IMR-90 (cell line): ENCODE measurements at regions not wholly inside any gene's neighbourhood (a gene's known extent, or its start where the extent isn't known, plus 50 kb on each side); places are given as distances from the start of the nearest gene placed in this dataset.

Experiments used
- ATAC-seq: fragments of 200-7000 bp; cut with Tn5 transposase; 2 replicates; pipeline ENCODE4 v1.9.1; 2020; ENCODE audit warnings: low read depth, mild to moderate bottlenecking, moderate library complexity
- BruUV-seq: library from RNA; stranded (reverse); fragments of 400-500 nt; replicated peaks from 2 replicates; lab custom pipeline; 2021; lab: Mats Ljungman, UMichigan
- CTCF ChIA-PET: fragments of 300-600 bp; formaldehyde crosslinking; extraction: SDS; loops from one replicate; lab custom pipeline; 2021; ENCODE audit warnings: antibody characterized with exemption; lab: Yijun Ruan, JAX
- POLR2A ChIA-PET: fragments of 300-600 bp; sonication (Branson Sonifier 250); formaldehyde crosslinking; loops from one replicate; lab custom pipeline; 2022; ENCODE audit warnings: antibody characterized with exemption; ENCODE audit not compliant: unreplicated experiment; lab: Charles Lee
- DNase-seq: peaks from one replicate; pipeline ENCODE4 v3.0.0; 2013
- H2AFZ ChIP-seq: replicated peaks from 2 replicates; pipeline ENCODE3; 2013; ENCODE audit warnings: low read length, mild to moderate bottlenecking; ENCODE audit not compliant: poor library complexity
- H2AK5ac ChIP-seq: 2 replicates; pipeline ENCODE4 v1.6.1; 2013; ENCODE audit warnings: low read depth, low read length, inconsistent platforms
- H2AK9ac ChIP-seq: replicated peaks from 2 replicates; pipeline ENCODE3; 2013; ENCODE audit warnings: mild to moderate bottlenecking, low read depth, low read length, moderate library complexity; ENCODE audit not compliant: poor library complexity
- H2BK120ac ChIP-seq: 2 replicates; pipeline ENCODE4 v1.6.1; 2013; ENCODE audit warnings: low read depth, low read length, inconsistent platforms
- H2BK15ac ChIP-seq: 3 replicates; pipeline ENCODE4 v1.6.1; 2013; ENCODE audit warnings: low read depth, low read length, inconsistent platforms
- H2BK20ac ChIP-seq: 2 replicates; pipeline ENCODE4 v1.6.1; 2013; ENCODE audit warnings: low read depth, mild to moderate bottlenecking, inconsistent platforms, low read length, moderate library complexity
- H2BK5ac ChIP-seq: 2 replicates; pipeline ENCODE4 v1.6.1; 2013; ENCODE audit warnings: mild to moderate bottlenecking, low read depth, low read length, inconsistent platforms; ENCODE audit not compliant: poor library complexity, severe bottlenecking
- H3K14ac ChIP-seq: replicated peaks from 2 replicates; pipeline ENCODE4 v1.6.1; 2013; ENCODE audit warnings: low read depth, low read length, inconsistent platforms
- H3K18ac ChIP-seq: 2 replicates; pipeline ENCODE4 v1.6.1; 2013; ENCODE audit warnings: low read depth, low read length, control low read depth
- H3K23ac ChIP-seq: 2 replicates; pipeline ENCODE4 v1.6.1; 2013; ENCODE audit warnings: low read depth, low read length, inconsistent platforms
- H3K27ac ChIP-seq: 2 replicates; pipeline ENCODE4 v1.5.1; 2013; ENCODE audit warnings: mild to moderate bottlenecking, control low read depth, low read length; ENCODE audit not compliant: insufficient read depth
- H3K27me3 ChIP-seq: 2 replicates; pipeline ENCODE4 v1.6.1; 2013; ENCODE audit warnings: low read length; ENCODE audit not compliant: control insufficient read depth, insufficient read depth
- H3K36me3 ChIP-seq: 2 replicates; pipeline ENCODE4 v1.6.1; 2013; ENCODE audit warnings: low read length, mixed read lengths; ENCODE audit not compliant: control insufficient read depth, insufficient read depth
- H3K4ac ChIP-seq: 2 replicates; pipeline ENCODE4 v1.6.1; 2013; ENCODE audit warnings: low read depth, low read length, inconsistent platforms
- H3K4me1 ChIP-seq: 2 replicates; pipeline ENCODE4 v1.6.1; 2013; ENCODE audit warnings: low read length, mixed read lengths; ENCODE audit not compliant: control insufficient read depth, insufficient read depth
- H3K4me2 ChIP-seq: 2 replicates; pipeline ENCODE4 v1.6.1; 2013; ENCODE audit warnings: low read depth, mild to moderate bottlenecking, control low read depth, low read length, moderate library complexity
- H3K4me3 ChIP-seq: 2 replicates; pipeline ENCODE4 v1.5.1; 2013; ENCODE audit warnings: low read depth, mild to moderate bottlenecking, control low read depth, low read length, moderate library complexity; ENCODE audit not compliant: insufficient read depth
- H3K56ac ChIP-seq: 2 replicates; pipeline ENCODE4 v1.6.1; 2013; ENCODE audit warnings: low read length, inconsistent platforms; ENCODE audit not compliant: insufficient read depth; ENCODE audit errors: extremely low read depth
- H3K79me1 ChIP-seq, 2 experiments: 2 replicates each; pipeline ENCODE4 v1.6.1; 2013; ENCODE audit warnings: low read length in 2 of 2, inconsistent platforms in 1 of 2, low read depth in 1 of 2
- H3K9ac ChIP-seq: 2 replicates; pipeline ENCODE4 v1.6.1; 2013; ENCODE audit warnings: low read depth, low read length, control low read depth
- H3K9me1 ChIP-seq: 2 replicates; pipeline ENCODE4 v1.6.1; 2013; ENCODE audit warnings: low read length, inconsistent platforms; ENCODE audit not compliant: insufficient read depth
- H3K9me3 ChIP-seq: 2 replicates; pipeline ENCODE4 v1.6.1; 2013; ENCODE audit warnings: low read length; ENCODE audit not compliant: control insufficient read depth, insufficient read depth
- H4K20me1 ChIP-seq: 2 replicates; pipeline ENCODE4 v1.6.1; 2013; ENCODE audit warnings: low read length, inconsistent platforms; ENCODE audit not compliant: insufficient read depth
- H4K5ac ChIP-seq: 2 replicates; pipeline ENCODE4 v1.6.1; 2013; ENCODE audit warnings: mild to moderate bottlenecking, low read depth, low read length, control low read depth
- H4K8ac ChIP-seq, 2 experiments: 2 replicates each; pipeline ENCODE4 v1.6.1; 2013; ENCODE audit warnings: low read depth in 2 of 2, low read length in 2 of 2, control low read depth in 1 of 2, inconsistent platforms in 1 of 2
- H4K91ac ChIP-seq: 2 replicates; pipeline ENCODE4 v1.6.1; 2013; ENCODE audit warnings: low read depth, low read length, inconsistent platforms; ENCODE audit not compliant: insufficient read depth
- BHLHE40 ChIP-seq: fragments of 150-350 bp; IDR thresholded peaks from 2 replicates; pipeline ENCODE4 v1.6.1; 2016; ENCODE audit warnings: mild to moderate bottlenecking, low read depth, low read length
- CEBPB ChIP-seq: IDR thresholded peaks from 2 replicates; pipeline ENCODE4 v1.6.1; 2012; ENCODE audit warnings: low read depth, low read length, improper control_type of control experiment
- CHD1 ChIP-seq: IDR thresholded peaks from 2 replicates; pipeline ENCODE4 v1.6.1; 2012; ENCODE audit warnings: low read depth, low read length, improper control_type of control experiment
- FOS ChIP-seq: fragments of 150-350 bp; IDR thresholded peaks from 2 replicates; pipeline ENCODE4 v1.6.1; 2016; ENCODE audit warnings: low read depth, low read length
- MAFK ChIP-seq: IDR thresholded peaks from 2 replicates; pipeline ENCODE4 v1.6.1; 2012; ENCODE audit warnings: low read depth, low read length, improper control_type of control experiment
- MAZ ChIP-seq: IDR thresholded peaks from 2 replicates; pipeline ENCODE4 v1.6.1; 2012; ENCODE audit warnings: low read depth, mild to moderate bottlenecking, low read length, improper control_type of control experiment, moderate library complexity, borderline replicate concordance
- MXI1 ChIP-seq: IDR thresholded peaks from 2 replicates; pipeline ENCODE4 v1.6.1; 2012; ENCODE audit warnings: low read depth, mild to moderate bottlenecking, low read length, moderate library complexity, borderline replicate concordance
- NFE2L2 ChIP-seq: fragments of 150-350 bp; IDR thresholded peaks from 2 replicates; pipeline ENCODE4 v1.6.1; 2016; ENCODE audit warnings: low read depth, mild to moderate bottlenecking, low read length
- POLR2A ChIP-seq: IDR thresholded peaks from 2 replicates; pipeline ENCODE4 v1.6.1; 2012; ENCODE audit warnings: mild to moderate bottlenecking, low read depth, low read length
- RAD21 ChIP-seq: IDR thresholded peaks from 2 replicates; pipeline ENCODE4 v1.6.1; 2012; ENCODE audit warnings: low read length, improper control_type of control experiment
- RCOR1 ChIP-seq: IDR thresholded peaks from 2 replicates; pipeline ENCODE4 v1.6.1; 2012; ENCODE audit warnings: mild to moderate bottlenecking, low read length, improper control_type of control experiment; ENCODE audit not compliant: insufficient replicate concordance
- RFX5 ChIP-seq: IDR thresholded peaks from 2 replicates; pipeline ENCODE4 v1.8.0; 2012; ENCODE audit warnings: low read depth, mild to moderate bottlenecking, low read length, moderate library complexity
- SMC3 ChIP-seq: fragments of 150-350 bp; IDR thresholded peaks from 2 replicates; pipeline ENCODE4 v1.6.1; 2016; ENCODE audit warnings: low read depth, mild to moderate bottlenecking, antibody characterized with exemption, low read length, moderate library complexity
- WGBS, 2 experiments: methylation state at CpG; one replicate each; pipeline versions ENCODE4 v1.1.5 to v1.1.7; 2013; ENCODE audit warnings: missing lambda C conversion rate in 2 of 2; ENCODE audit not compliant: insufficient read length in 1 of 2; ENCODE audit errors: extremely low coverage in 2 of 2; 5-methylcytosine and 5-hydroxymethylcytosine counted together
- dilution Hi-C: fragments of 300-500 bp; cut with HindIII; formaldehyde crosslinking; loops from one replicate; pipeline ENCODE4 v1.14.3; 2018; ENCODE audit warnings: low sequenced_read_pairs; ENCODE audit not compliant: unreplicated experiment
- in situ Hi-C: fragments of 300-500 bp; cut with MboI; formaldehyde crosslinking; loops from 3 replicates; pipeline ENCODE4 v1.14.3; 2019; ENCODE audit warnings: low sequenced_read_pairs, inconsistent platforms, mixed read lengths
- intact Hi-C: fragments of 100-400 bp; cut with micrococcal nuclease; formaldehyde crosslinking; loops from 2 replicates; pipeline ENCODE4 v1.10.0; 2022
- TF ChIP-seq, protein P1 (sequence below): fragments of 150-350 bp; IDR thresholded peaks from 2 replicates; pipeline ENCODE4 v1.6.1; 2017; ENCODE audit warnings: mild to moderate bottlenecking, antibody characterized with exemption, low read length, low read depth
- TF ChIP-seq, protein P2 (sequence below): fragments of 150-350 bp; IDR thresholded peaks from 2 replicates; pipeline ENCODE4 v1.6.1; 2016; ENCODE audit warnings: low read depth, mild to moderate bottlenecking, low read length, moderate library complexity, borderline replicate concordance

DNA sequence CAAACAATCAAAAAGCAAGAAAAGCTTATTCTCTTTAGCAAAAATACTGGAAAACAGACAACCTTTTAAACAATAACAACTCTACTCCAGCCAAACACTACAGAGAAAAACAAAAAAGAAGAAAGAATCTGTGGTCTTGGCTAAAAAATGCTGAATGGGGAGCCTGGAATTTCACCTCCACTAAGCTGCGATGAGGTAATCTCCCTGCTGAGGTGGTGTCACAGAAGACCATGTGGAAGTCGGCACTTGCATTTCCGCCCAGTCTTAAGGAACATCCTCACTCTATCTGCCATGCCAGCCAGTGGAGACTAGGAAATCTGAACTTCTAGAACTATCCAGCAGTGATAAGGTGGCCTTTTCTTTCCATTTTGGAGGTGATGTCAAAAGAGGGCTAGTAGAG is 1026.8 kb upstream of the EPHA7 start:
- Histone ChIP-seq H3K9me1 (no peaks in the 10 kb centered on the region), H3K9me3 (peaks cover 3% of the 10 kb centered on the region; the same call in 1 of the 2 replicates), H3K23ac (no peak overlapping the region), H2BK120ac (no peak overlapping the region), H3K4me3 (no peak overlapping the region), H4K91ac (no peak overlapping the region), H3K18ac (no peak overlapping the region), H2AFZ (no peak overlapping the region), H3K27me3 (no peaks in the 10 kb centered on the region), H3K79me1 (no peaks in the 10 kb centered on the region), H2AK9ac (no peak overlapping the region), H4K20me1 (no peaks in the 10 kb centered on the region), H2BK20ac (no peak overlapping the region), H2AK5ac (no peak overlapping the region), H3K36me3 (no peaks in the 10 kb centered on the region), H2BK5ac (no peak overlapping the region), H2BK15ac (no peak overlapping the region), H4K5ac (no peak overlapping the region), H3K4me1 (no peaks in the 10 kb centered on the region), H3K27ac (no peak overlapping the region), H3K56ac (no peak overlapping the region), H3K9ac (no peak overlapping the region), H4K8ac (no peak overlapping the region), H3K4ac (no peak overlapping the region), H3K14ac (no peak overlapping the region), H3K4me2 (no peak overlapping the region)
- TF ChIP-seq MAFK: no peak
- TF ChIP-seq, protein P1, sequence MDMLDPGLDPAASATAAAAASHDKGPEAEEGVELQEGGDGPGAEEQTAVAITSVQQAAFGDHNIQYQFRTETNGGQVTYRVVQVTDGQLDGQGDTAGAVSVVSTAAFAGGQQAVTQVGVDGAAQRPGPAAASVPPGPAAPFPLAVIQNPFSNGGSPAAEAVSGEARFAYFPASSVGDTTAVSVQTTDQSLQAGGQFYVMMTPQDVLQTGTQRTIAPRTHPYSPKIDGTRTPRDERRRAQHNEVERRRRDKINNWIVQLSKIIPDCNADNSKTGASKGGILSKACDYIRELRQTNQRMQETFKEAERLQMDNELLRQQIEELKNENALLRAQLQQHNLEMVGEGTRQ: no peak
- no peak for TF ChIP-seq CHD1
- no peak for TF ChIP-seq RAD21
- TF ChIP-seq NFE2L2: no peak
- TF ChIP-seq BHLHE40: no peak
- no peak for TF ChIP-seq MAZ
- TF ChIP-seq RFX5: no peak
- TF ChIP-seq RCOR1: no peak
- no peak for TF ChIP-seq FOS
- no peak for TF ChIP-seq MXI1
- TF ChIP-seq POLR2A: no peak
- no peak for TF ChIP-seq CEBPB
- TF ChIP-seq, protein P2, sequence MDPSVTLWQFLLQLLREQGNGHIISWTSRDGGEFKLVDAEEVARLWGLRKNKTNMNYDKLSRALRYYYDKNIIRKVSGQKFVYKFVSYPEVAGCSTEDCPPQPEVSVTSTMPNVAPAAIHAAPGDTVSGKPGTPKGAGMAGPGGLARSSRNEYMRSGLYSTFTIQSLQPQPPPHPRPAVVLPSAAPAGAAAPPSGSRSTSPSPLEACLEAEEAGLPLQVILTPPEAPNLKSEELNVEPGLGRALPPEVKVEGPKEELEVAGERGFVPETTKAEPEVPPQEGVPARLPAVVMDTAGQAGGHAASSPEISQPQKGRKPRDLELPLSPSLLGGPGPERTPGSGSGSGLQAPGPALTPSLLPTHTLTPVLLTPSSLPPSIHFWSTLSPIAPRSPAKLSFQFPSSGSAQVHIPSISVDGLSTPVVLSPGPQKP: no peak
- TF ChIP-seq SMC3: no peak
- ChIA-PET CTCF (no interaction called here), POLR2A (no interaction called here)
- intact Hi-C loops: no loop called here
- no peak for DNase-seq
- no peak for ATAC-seq
- dilution Hi-C loops: no loop called here
- BruUV-seq: no TSS peak
- WGBS, 2 experiments: no CpG with 5 or more reads among the region's 3 CpGs
- in situ Hi-C loops: no loop called here
